Effector memory CD4-positive, alpha-beta T cell (primary cell): ENCODE measurements at regions not wholly inside any gene's neighbourhood (a gene's known extent, or its start where the extent isn't known, plus 50 kb on each side); places are given as distances from the start of the nearest gene placed in this dataset.
"Not testable (repeated sequence)": the region's sequence is repeated elsewhere in the genome, so short reads cannot be mapped to it uniquely, and the experiment has no call there.

ENCODE experiments used
- DNase-seq, 3 donors: peaks; one replicate each; pipeline ENCODE4 v3.0.0-alpha.2; 2020
- H3K27ac ChIP-seq: 2 replicates; pipeline ENCODE4 v1.7.0; 2013; ENCODE audit warnings: mild to moderate bottlenecking, low read length, moderate library complexity; ENCODE audit not compliant: insufficient read depth, poor library complexity, severe bottlenecking
- H3K27me3 ChIP-seq: replicated peaks from 2 replicates; pipeline ENCODE4 v1.7.0; 2013; ENCODE audit warnings: mild to moderate bottlenecking, low read length; ENCODE audit not compliant: insufficient read depth, control insufficient read depth, poor library complexity, severe bottlenecking
- H3K36me3 ChIP-seq: 2 replicates; pipeline ENCODE4 v1.7.0; 2013; ENCODE audit warnings: mild to moderate bottlenecking, low read length, moderate library complexity; ENCODE audit not compliant: control insufficient read depth, insufficient read depth
- H3K4me1 ChIP-seq: 2 replicates; pipeline ENCODE4 v1.7.0; 2013; ENCODE audit warnings: low read length, mild to moderate bottlenecking; ENCODE audit not compliant: control insufficient read depth, insufficient read depth, poor library complexity, severe bottlenecking
- H3K4me3 ChIP-seq: 2 replicates; pipeline ENCODE4 v1.7.0; 2013; ENCODE audit warnings: low read length, low read depth, mild to moderate bottlenecking; ENCODE audit not compliant: insufficient read depth, poor library complexity, severe bottlenecking
- H3K9me3 ChIP-seq: 2 replicates; pipeline ENCODE4 v1.7.0; 2013; ENCODE audit warnings: mild to moderate bottlenecking, low read length, moderate library complexity; ENCODE audit not compliant: control insufficient read depth

DNA sequence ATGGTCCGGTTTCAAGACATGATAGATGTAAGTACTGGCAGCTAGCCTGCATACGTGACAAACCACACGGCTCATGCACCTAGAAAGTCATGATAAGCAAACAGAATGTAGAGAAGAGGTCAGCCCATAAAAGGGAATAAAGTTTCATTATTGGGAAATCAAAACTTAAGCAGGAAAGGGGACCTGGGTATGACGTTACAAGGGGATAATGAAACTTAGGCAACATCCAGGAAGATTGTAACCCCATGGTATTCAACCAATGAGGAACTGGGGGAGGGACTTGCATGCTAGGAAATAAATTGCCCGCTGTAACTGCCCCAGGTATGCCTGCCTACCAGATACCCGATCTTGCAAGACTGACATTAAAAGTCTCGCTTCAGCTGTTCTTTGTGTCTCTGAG is 1679.0 kb downstream of the SUCLG1 start:
- DNase-seq: no peak
- Histone ChIP-seq H3K36me3 (no peaks in the 10 kb centered on the region), H3K9me3 (no peaks in the 10 kb centered on the region), H3K4me1 (no peaks in the 10 kb centered on the region), H3K27me3 (no peaks in the 10 kb centered on the region), H3K4me3 (no peak overlapping the region), H3K27ac (no peak overlapping the region)

DNA sequence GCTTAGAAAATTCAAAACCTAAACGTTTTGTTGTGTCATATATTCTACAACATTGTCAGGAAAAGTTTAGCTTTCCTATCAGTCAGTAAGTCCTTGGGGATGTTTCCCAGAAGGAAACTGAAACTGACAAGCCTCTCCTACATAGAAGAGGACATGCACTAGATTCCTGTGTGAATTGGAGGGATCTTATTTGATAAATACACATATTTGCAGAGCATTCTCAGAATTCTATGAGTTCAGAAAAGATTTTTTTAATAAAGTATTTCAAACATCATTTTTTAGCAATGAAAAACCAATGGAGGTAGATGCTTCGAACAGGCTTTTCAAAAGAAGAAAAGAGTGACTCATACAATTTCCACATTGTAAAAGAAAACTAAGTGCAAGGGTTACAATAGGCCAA is 1706.7 kb downstream of the SUCLG1 start:
- Histone ChIP-seq H3K27ac (no peak overlapping the region), H3K36me3 (no peaks in the 10 kb centered on the region), H3K4me3 (no peak overlapping the region), H3K27me3 (no peaks in the 10 kb centered on the region), H3K9me3 (no peaks in the 10 kb centered on the region), H3K4me1 (no peaks in the 10 kb centered on the region)
- DNase-seq: no peak

DNA sequence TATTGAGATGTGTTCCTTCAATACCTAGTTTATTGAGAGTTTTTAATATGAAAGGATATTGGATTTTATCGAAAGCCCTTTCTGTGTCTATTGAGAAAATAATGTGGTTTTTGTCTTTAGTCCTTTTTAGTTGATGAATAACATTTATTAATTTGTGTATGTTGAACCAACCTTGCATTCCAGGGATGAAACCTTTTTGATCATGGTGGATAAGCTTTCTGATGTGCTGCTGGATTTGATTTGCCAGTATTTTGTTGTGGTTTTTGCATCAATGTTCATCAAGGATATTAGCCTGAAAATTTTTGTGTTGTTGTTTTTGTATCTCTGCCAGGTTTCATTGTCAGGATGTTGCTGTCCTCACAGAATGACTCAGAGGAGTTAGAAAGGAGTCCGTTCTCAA is 1710.4 kb downstream of the SUCLG1 start:
- H3K9me3 ChIP-seq: no peaks in the 10 kb centered on the region
- no peaks in the 10 kb centered on the region for H3K4me1 ChIP-seq
- H3K4me3 ChIP-seq: no peak overlapping the region
- no peak overlapping the region for H3K27ac ChIP-seq
- no peak for DNase-seq
- H3K27me3 ChIP-seq: no peaks in the 10 kb centered on the region
- H3K36me3 ChIP-seq: no peaks in the 10 kb centered on the region

DNA sequence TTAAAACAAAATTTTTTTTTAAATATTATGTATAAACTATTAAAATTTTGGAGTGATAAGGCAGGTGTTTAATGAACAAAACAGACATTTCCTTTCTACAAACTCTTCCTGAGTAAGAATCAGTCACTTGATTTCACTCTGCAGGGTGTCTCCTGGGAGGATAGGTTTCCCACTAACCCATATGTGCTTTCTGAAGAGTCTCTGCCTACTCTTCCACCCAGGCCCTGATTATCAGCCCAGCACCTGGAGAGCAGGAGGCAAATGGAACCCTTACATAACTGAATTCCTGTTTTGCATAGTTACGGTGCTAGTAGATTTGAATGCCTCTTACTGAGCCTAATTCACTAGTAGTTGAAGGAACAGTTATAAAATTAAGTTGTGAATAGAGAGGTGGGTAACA is 1718.6 kb downstream of the SUCLG1 start:
- Histone ChIP-seq H3K36me3 (no peaks in the 10 kb centered on the region), H3K4me1 (no peaks in the 10 kb centered on the region)

DNA sequence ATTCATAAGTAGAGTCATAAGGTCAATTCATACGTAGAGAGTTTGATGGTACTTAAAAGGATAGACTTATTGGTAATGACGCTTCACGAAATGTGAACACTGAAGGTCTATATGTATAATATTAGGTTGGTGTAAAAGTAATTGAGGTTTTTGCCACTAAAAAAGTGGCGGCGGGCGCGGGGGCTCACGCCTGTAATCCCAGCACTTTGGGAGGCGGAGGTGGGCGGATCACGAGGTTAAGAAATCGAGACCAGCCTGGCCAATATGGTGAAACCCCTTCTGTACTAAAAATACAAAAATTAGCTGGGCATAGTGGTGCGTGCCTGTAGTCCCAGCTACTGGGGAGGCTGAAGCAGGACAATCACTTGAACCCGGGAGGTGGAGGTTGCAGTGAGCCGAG is 1721.1 kb downstream of the SUCLG1 start:
- not testable (repeated sequence) for DNase-seq, H3K4me3 ChIP-seq

More for the DNA sequence above, 1718.6 kb downstream of the SUCLG1 start:
- H3K4me3 ChIP-seq: no peak overlapping the region
- H3K27me3 ChIP-seq: no peaks in the 10 kb centered on the region
- H3K9me3 ChIP-seq: no peaks in the 10 kb centered on the region
- no peak for DNase-seq
- H3K27ac ChIP-seq: no peak overlapping the region

DNA sequence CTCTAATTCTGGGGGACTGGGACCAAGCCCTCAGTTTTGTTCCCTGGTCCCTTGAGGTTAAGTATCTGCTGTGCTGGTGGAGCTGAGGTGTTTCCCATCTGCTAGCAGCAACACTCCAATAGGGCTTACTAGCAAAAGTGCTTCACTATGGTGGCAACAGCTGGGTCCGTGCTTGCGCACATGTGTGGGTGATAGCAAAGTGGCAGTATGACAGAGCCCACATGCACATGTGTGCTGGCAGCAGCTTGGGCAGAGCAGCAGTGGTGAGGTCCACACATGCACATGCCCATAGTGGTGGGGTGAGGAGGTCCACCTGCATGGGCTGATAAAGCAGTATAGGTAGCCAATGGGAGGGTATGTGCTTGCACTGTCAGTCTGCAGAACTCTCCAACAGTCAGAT is 1723.7 kb downstream of the SUCLG1 start:
- Histone ChIP-seq H3K27ac (no peak overlapping the region), H3K4me3 (no peak overlapping the region), H3K9me3 (no peaks in the 10 kb centered on the region), H3K4me1 (no peaks in the 10 kb centered on the region), H3K36me3 (no peaks in the 10 kb centered on the region), H3K27me3 (no peaks in the 10 kb centered on the region)
- DNase-seq: no peak

More for the DNA sequence above, 1721.1 kb downstream of the SUCLG1 start:
- not testable (repeated sequence) for H3K27me3 ChIP-seq, H3K27ac ChIP-seq, H3K36me3 ChIP-seq, H3K4me1 ChIP-seq, H3K9me3 ChIP-seq

DNA sequence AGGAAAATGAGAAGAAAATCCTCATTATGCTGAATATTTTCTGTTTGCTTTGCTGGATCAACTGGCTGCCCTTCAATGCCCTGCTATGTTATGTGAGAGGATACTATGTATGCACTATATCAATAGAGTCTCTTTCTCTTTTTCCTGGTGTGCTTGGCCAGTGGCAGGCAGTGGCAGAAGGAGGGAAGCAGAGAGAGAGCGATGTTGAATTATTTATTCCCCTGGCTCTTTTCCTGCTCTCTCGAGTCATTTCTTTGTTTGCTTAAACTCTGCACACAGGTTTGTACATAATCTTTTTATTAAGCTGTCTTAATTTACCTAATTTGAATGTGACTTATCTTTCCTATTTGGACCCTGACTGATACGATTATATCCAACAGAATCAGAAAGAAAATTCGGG is 1727.3 kb downstream of the SUCLG1 start:
- H3K27me3 ChIP-seq: no peaks in the 10 kb centered on the region
- H3K9me3 ChIP-seq: no peaks in the 10 kb centered on the region
- H3K4me1 ChIP-seq: no peaks in the 10 kb centered on the region
- DNase-seq: no peak
- H3K36me3 ChIP-seq: no peaks in the 10 kb centered on the region
- H3K27ac ChIP-seq: no peak overlapping the region
- no peak overlapping the region for H3K4me3 ChIP-seq

DNA sequence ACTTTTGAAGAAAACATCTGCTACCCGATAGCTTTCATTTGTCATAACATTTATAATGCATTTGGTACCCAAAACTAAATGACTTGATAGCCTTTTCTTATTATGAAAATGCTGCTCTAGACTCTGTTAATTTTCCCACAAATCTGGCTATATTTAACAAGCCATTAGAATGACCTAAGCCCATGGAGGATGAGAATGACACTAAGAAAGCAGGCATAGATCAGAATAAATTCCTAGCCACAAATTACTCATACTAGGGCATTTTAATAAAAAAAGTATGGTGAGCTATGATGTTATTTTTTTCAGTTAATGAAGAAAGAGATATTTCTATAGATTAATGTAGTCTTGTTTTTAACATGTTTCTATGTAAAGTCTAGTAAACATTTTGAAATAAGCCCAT is 1728.3 kb downstream of the SUCLG1 start:
- no peaks in the 10 kb centered on the region for H3K9me3 ChIP-seq
- H3K27me3 ChIP-seq: no peaks in the 10 kb centered on the region
- H3K4me3 ChIP-seq: no peak overlapping the region
- H3K36me3 ChIP-seq: no peaks in the 10 kb centered on the region
- no peak for DNase-seq
- H3K4me1 ChIP-seq: no peaks in the 10 kb centered on the region
- no peak overlapping the region for H3K27ac ChIP-seq

DNA sequence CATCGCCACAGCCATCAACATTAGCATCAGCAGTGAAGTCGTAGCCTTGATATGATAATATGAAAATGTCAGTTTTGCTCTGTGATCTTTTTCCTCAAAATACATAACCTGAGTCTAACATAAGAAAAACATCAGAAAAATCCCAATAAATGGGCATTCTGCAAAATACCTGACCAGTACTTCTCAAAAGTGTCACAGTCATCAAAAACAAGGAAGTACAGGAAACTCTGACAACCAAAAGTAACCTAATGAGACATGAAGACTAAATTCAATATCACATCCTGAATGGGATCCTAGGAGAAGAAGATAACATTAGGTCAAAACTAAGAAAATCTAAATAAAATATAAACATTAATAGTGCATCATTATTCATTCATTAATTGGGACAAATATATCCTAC is 1731.0 kb downstream of the SUCLG1 start:
- Histone ChIP-seq H3K36me3 (no peaks in the 10 kb centered on the region), H3K27ac (no peak overlapping the region), H3K4me3 (no peak overlapping the region), H3K9me3 (no peaks in the 10 kb centered on the region), H3K4me1 (no peaks in the 10 kb centered on the region), H3K27me3 (no peaks in the 10 kb centered on the region)
- no peak for DNase-seq

DNA sequence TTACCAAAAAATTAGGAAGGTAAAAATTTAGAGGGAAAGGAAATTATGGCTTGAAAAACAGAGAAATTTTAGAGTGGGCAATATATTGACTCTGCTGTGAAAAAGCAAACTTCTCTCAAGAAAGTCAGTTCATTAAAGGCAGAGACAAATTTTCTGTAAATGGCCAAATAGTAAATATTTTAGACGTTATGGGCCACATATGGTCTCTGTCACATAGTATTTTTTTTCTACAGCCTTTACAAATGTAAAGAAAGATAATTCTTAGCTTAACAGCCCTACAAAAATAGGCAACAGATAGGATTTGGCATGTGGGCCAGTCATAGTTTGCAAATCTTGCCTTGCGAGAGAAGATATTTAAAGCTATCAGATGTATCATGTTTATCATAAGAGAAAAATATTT is 1750.4 kb downstream of the SUCLG1 start:
- Histone ChIP-seq H3K4me3 (no peak overlapping the region), H3K27ac (no peak overlapping the region), H3K27me3 (no peaks in the 10 kb centered on the region), H3K4me1 (no peaks in the 10 kb centered on the region), H3K9me3 (no peaks in the 10 kb centered on the region), H3K36me3 (no peaks in the 10 kb centered on the region)
- no peak for DNase-seq

DNA sequence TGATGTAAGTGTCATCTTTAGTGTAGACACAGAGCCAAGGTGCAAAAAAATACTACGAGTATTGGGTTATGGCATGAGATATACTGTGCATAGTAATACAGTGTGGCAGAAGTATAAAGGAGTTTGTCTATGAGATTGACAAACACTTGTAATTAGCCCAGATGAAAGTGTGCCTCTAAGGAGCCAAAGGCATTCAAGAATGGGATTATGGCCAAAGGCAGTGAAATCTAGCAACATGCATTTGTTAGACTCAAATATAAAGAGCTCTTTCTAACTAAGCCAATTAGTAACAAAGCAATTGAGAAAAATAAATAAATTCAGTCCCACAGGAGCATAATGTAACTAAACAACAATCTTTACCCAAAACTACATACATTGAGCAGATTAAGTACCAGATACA is 1761.8 kb downstream of the SUCLG1 start:
- Histone ChIP-seq H3K27me3 (no peaks in the 10 kb centered on the region), H3K4me1 (no peaks in the 10 kb centered on the region)

More for the DNA sequence above, 1761.8 kb downstream of the SUCLG1 start:
- Histone ChIP-seq H3K36me3 (no peaks in the 10 kb centered on the region), H3K4me3 (no peak overlapping the region), H3K9me3 (no peaks in the 10 kb centered on the region), H3K27ac (no peak overlapping the region)
- DNase-seq: no peak
